ENCODE measurements at regions not wholly inside any gene's neighbourhood (a gene's known extent, or its start where the extent isn't known, plus 50 kb on each side); places are given as distances from the start of the nearest gene placed in this dataset.

- Histone ChIP-seq H3K4me3 (no peak overlapping the region), H3K9me3 (no peaks in the 10 kb centered on the region), H3K27me3 (0 out of 2 replicates have a peak, but pooled peaks cover 3% of the 10 kb centered on the region), H3K36me3 (no peaks in the 10 kb centered on the region)
- no peak for DNase-seq
These were observed 225.6 kb downstream of the GXYLT1 start for GRCh38 chr12:41919048-41919447.

GRCh38 chr12:41917938-41918341 is 226.7 kb downstream of the GXYLT1 start:
- H3K4me3 ChIP-seq, result no peak overlapping the region
- 0 out of 2 replicates have a peak, but pooled peaks cover 3% of the 10 kb centered on the region for H3K27me3 ChIP-seq
- no peaks in the 10 kb centered on the region for H3K36me3 ChIP-seq
- DNase-seq, result no peak
- no peaks in the 10 kb centered on the region for H3K9me3 ChIP-seq

- no peak for DNase-seq
- Histone ChIP-seq H3K36me3 (no peaks in the 10 kb centered on the region), H3K4me3 (no peak overlapping the region), H3K27me3 (0 out of 2 replicates have a peak, but pooled peaks cover 3% of the 10 kb centered on the region), H3K9me3 (no peaks in the 10 kb centered on the region)
These were observed 227.5 kb downstream of the GXYLT1 start for GRCh38 chr12:41917181-41917580.

GRCh38 chr12:41910578-41911320 is 233.9 kb downstream of the GXYLT1 start:
- H3K4me3 ChIP-seq, result no peak overlapping the region
- no peaks in the 10 kb centered on the region for H3K27me3 ChIP-seq
- no peaks in the 10 kb centered on the region for H3K9me3 ChIP-seq
- DNase-seq, result no peak
- no peaks in the 10 kb centered on the region for H3K36me3 ChIP-seq

- Histone ChIP-seq H3K9me3 (no peaks in the 10 kb centered on the region), H3K27me3 (no peaks in the 10 kb centered on the region), H3K36me3 (no peaks in the 10 kb centered on the region), H3K4me3 (no peak overlapping the region)
- no peak for DNase-seq
These were observed 236.5 kb downstream of the GXYLT1 start for GRCh38 chr12:41908206-41908605.

- no peak for DNase-seq
- Histone ChIP-seq H3K4me3 (no peak overlapping the region), H3K27me3 (no peaks in the 10 kb centered on the region), H3K9me3 (no peaks in the 10 kb centered on the region), H3K36me3 (no peaks in the 10 kb centered on the region)
These were observed 237.1 kb downstream of the GXYLT1 start for GRCh38 chr12:41907550-41907949.

GRCh38 chr12:41907021-41907420 is 237.7 kb downstream of the GXYLT1 start:
- no peaks in the 10 kb centered on the region for H3K27me3 ChIP-seq
- no peaks in the 10 kb centered on the region for H3K36me3 ChIP-seq
- no peak for DNase-seq
- no peaks in the 10 kb centered on the region for H3K9me3 ChIP-seq
- H3K4me3 ChIP-seq, result no peak overlapping the region

GRCh38 chr12:41905759-41906297 is 238.8 kb downstream of the GXYLT1 start:
- H3K9me3 ChIP-seq, result no peaks in the 10 kb centered on the region
- DNase-seq, result no peak
- H3K4me3 ChIP-seq, result no peak overlapping the region
- no peaks in the 10 kb centered on the region; the same call in 1 of the 2 replicates for H3K27me3 ChIP-seq
- H3K36me3 ChIP-seq, result no peaks in the 10 kb centered on the region

GRCh38 chr12:41905073-41905758 is 239.5 kb downstream of the GXYLT1 start:
- no peaks in the 10 kb centered on the region; the same call in 1 of the 2 replicates for H3K27me3 ChIP-seq
- no peak overlapping the region for H3K4me3 ChIP-seq
- DNase-seq, result no peak
- H3K9me3 ChIP-seq, result no peaks in the 10 kb centered on the region
- no peaks in the 10 kb centered on the region for H3K36me3 ChIP-seq

GRCh38 chr12:41904041-41904440 is 240.6 kb downstream of the GXYLT1 start:
- no peaks in the 10 kb centered on the region for H3K9me3 ChIP-seq
- no peak overlapping the region for H3K4me3 ChIP-seq
- no peaks in the 10 kb centered on the region for H3K36me3 ChIP-seq
- H3K27me3 ChIP-seq, result no peaks in the 10 kb centered on the region; the same call in 1 of the 2 replicates
- no peak for DNase-seq

GRCh38 chr12:41903014-41903708 is 241.5 kb downstream of the GXYLT1 start:
- Histone ChIP-seq H3K4me3 (no peak overlapping the region), H3K9me3 (no peaks in the 10 kb centered on the region), H3K36me3 (no peaks in the 10 kb centered on the region), H3K27me3 (no peaks in the 10 kb centered on the region; the same call in 1 of the 2 replicates)
- DNase-seq, result no peak

- Histone ChIP-seq H3K27me3 (no peaks in the 10 kb centered on the region; the same call in 1 of the 2 replicates), H3K36me3 (no peaks in the 10 kb centered on the region), H3K4me3 (no peak overlapping the region), H3K9me3 (no peaks in the 10 kb centered on the region)
- DNase-seq, result no peak
These were observed 245.1 kb downstream of the GXYLT1 start for GRCh38 chr12:41899577-41899976.

- no peaks in the 10 kb centered on the region; the same call in 1 of the 2 replicates for H3K27me3 ChIP-seq
These were observed 247.1 kb downstream of the GXYLT1 start for GRCh38 chr12:41897593-41897992.

GRCh38 chr12:41893491-41893890 is 251.2 kb downstream of the GXYLT1 start:
- Histone ChIP-seq H3K4me3 (no peak overlapping the region), H3K9me3 (no peaks in the 10 kb centered on the region), H3K27me3 (no peaks in the 10 kb centered on the region), H3K36me3 (no peaks in the 10 kb centered on the region)
- no peak for DNase-seq

More at GRCh38 chr12:41897593-41897992, 247.1 kb downstream of the GXYLT1 start:
- Histone ChIP-seq H3K36me3 (no peaks in the 10 kb centered on the region), H3K9me3 (no peaks in the 10 kb centered on the region), H3K4me3 (no peak overlapping the region)
- no peak for DNase-seq

- DNase-seq, result no peak
- H3K9me3 ChIP-seq, result no peaks in the 10 kb centered on the region
- H3K4me3 ChIP-seq, result no peak overlapping the region
- H3K27me3 ChIP-seq, result no peaks in the 10 kb centered on the region
- no peaks in the 10 kb centered on the region for H3K36me3 ChIP-seq
These were observed 252.4 kb downstream of the GXYLT1 start for GRCh38 chr12:41892302-41892701.

- DNase-seq, result no peak
- no peaks in the 10 kb centered on the region for H3K9me3 ChIP-seq
- H3K36me3 ChIP-seq, result no peaks in the 10 kb centered on the region
- H3K4me3 ChIP-seq, result no peak overlapping the region
- H3K27me3 ChIP-seq, result no peaks in the 10 kb centered on the region
These were observed 253.4 kb downstream of the GXYLT1 start for GRCh38 chr12:41891226-41891625.

GRCh38 chr12:41888285-41888684 is 256.4 kb downstream of the GXYLT1 start:
- Histone ChIP-seq H3K36me3 (no peaks in the 10 kb centered on the region), H3K27me3 (no peaks in the 10 kb centered on the region), H3K4me3 (no peak overlapping the region), H3K9me3 (no peaks in the 10 kb centered on the region)
- DNase-seq, result no peak

Data from MG63 (cell line).